OCI-LY3 (cell line): ENCODE measurements at regions not wholly inside any gene's neighbourhood (a gene's known extent, or its start where the extent isn't known, plus 50 kb on each side); places are given as distances from the start of the nearest gene placed in this dataset.

ENCODE experiments used
- CTCF ChIP-seq: fragments of 200-600, 300-600 bp; sonication (generic); IDR thresholded peaks from 2 replicates; pipeline ENCODE4 v1.5.1; 2014; ENCODE audit warnings: antibody characterized with exemption, low read length, low read depth
- EZH2phosphoT487 ChIP-seq: fragments of 200-600 bp; shearing (Covaris generic); IDR thresholded peaks from 2 replicates; pipeline ENCODE4 v1.6.1; 2018; ENCODE audit warnings: antibody characterized with exemption, mixed run types, low read depth

GRCh38 chr6:140494321-140495108 is 1120.1 kb upstream of the CITED2 start:
- TF ChIP-seq EZH2phosphoT487 = no peak
- no peak for TF ChIP-seq CTCF
